H9 (cell line): ENCODE measurements at regions not wholly inside any gene's neighbourhood (a gene's known extent, or its start where the extent isn't known, plus 50 kb on each side); places are given as distances from the start of the nearest gene placed in this dataset.

Experiments used
- DNase-seq: peaks from one replicate; pipeline ENCODE4 v3.0.0-alpha.2; 2017
- H2AFZ ChIP-seq: one replicate; pipeline ENCODE4 v1.6.1; 2013; ENCODE audit warnings: mild to moderate bottlenecking, low read length, control low read depth, moderate library complexity
- H2AK5ac ChIP-seq: 2 replicates; pipeline ENCODE4 v1.6.1; 2013; ENCODE audit warnings: low read length, control low read depth, mixed read lengths; ENCODE audit not compliant: insufficient read length
- H2BK120ac ChIP-seq: one replicate; pipeline ENCODE4 v1.6.1; 2013; ENCODE audit warnings: low read depth, mild to moderate bottlenecking, low read length, control low read depth, inconsistent platforms; ENCODE audit not compliant: poor library complexity, severe bottlenecking
- H2BK12ac ChIP-seq: 2 replicates; pipeline ENCODE4 v1.6.1; 2013; ENCODE audit warnings: low read length, control low read depth, mixed read lengths, low read depth; ENCODE audit not compliant: insufficient read length
- H2BK15ac ChIP-seq: 2 replicates; pipeline ENCODE4 v1.6.1; 2013; ENCODE audit warnings: low read depth, low read length, control low read depth
- H2BK20ac ChIP-seq: one replicate; pipeline ENCODE4 v1.6.1; 2013; ENCODE audit warnings: low read depth, mild to moderate bottlenecking, low read length, control low read depth, inconsistent platforms; ENCODE audit not compliant: poor library complexity, severe bottlenecking
- H2BK5ac ChIP-seq: 2 replicates; pipeline ENCODE4 v1.6.1; 2013; ENCODE audit warnings: low read length, control low read depth, mixed read lengths; ENCODE audit not compliant: insufficient read length
- H3K14ac ChIP-seq: 2 replicates; pipeline ENCODE4 v1.6.1; 2013; ENCODE audit warnings: low read length, control low read depth; ENCODE audit not compliant: insufficient read depth
- H3K18ac ChIP-seq: 2 replicates; pipeline ENCODE4 v1.6.1; 2013; ENCODE audit warnings: low read depth, mild to moderate bottlenecking, mixed read lengths, low read length, control low read depth; ENCODE audit not compliant: insufficient read length
- H3K23ac ChIP-seq: 2 replicates; pipeline ENCODE4 v1.6.1; 2013; ENCODE audit warnings: low read length, control low read depth, mixed read lengths, low read depth; ENCODE audit not compliant: insufficient read length
- H3K23me2 ChIP-seq: 2 replicates; pipeline ENCODE4 v1.6.1; 2013; ENCODE audit warnings: low read depth, mild to moderate bottlenecking, mixed read lengths, low read length, control low read depth; ENCODE audit not compliant: insufficient read length, poor library complexity, severe bottlenecking
- H3K27ac ChIP-seq: 2 replicates; pipeline ENCODE4 v1.5.1; 2013; ENCODE audit warnings: low read length, control low read depth, mixed read lengths, low read depth; ENCODE audit not compliant: insufficient read length
- H3K27me3 ChIP-seq: 2 replicates; pipeline ENCODE4 v1.6.1; 2013; ENCODE audit warnings: low read length, control low read depth, inconsistent platforms; ENCODE audit not compliant: insufficient read depth
- H3K4ac ChIP-seq: 2 replicates; pipeline ENCODE4 v1.6.1; 2013; ENCODE audit warnings: low read depth, mild to moderate bottlenecking, control low read depth, inconsistent platforms, low read length, moderate library complexity
- H3K4me1 ChIP-seq: 2 replicates; pipeline ENCODE4 v1.6.1; 2013; ENCODE audit warnings: low read length, control low read depth, inconsistent platforms; ENCODE audit not compliant: insufficient read depth
- H3K4me2 ChIP-seq: 2 replicates; pipeline ENCODE4 v1.6.1; 2013; ENCODE audit warnings: low read length, control low read depth, mixed read lengths; ENCODE audit not compliant: insufficient read length, insufficient read depth
- H3K56ac ChIP-seq: 2 replicates; pipeline ENCODE4 v1.6.1; 2013; ENCODE audit warnings: low read depth, mild to moderate bottlenecking, mixed read lengths, low read length, control low read depth; ENCODE audit not compliant: insufficient read length
- H3K79me1 ChIP-seq: 2 replicates; pipeline ENCODE4 v1.6.1; 2013; ENCODE audit warnings: low read depth, mild to moderate bottlenecking, moderate library complexity, low read length, control low read depth, inconsistent platforms; ENCODE audit not compliant: insufficient read depth, poor library complexity, severe bottlenecking
- H3K79me2 ChIP-seq: 2 replicates; pipeline ENCODE4 v1.6.1; 2013; ENCODE audit warnings: low read length, control low read depth, inconsistent platforms; ENCODE audit not compliant: insufficient read depth
- H3K9ac ChIP-seq: 2 replicates; pipeline ENCODE4 v1.6.1; 2013; ENCODE audit warnings: low read length, control low read depth, mixed read lengths; ENCODE audit not compliant: insufficient read length; ENCODE audit errors: extremely low read depth
- H3K9me3 ChIP-seq: one replicate; pipeline ENCODE4 v1.6.1; 2013; ENCODE audit warnings: low read depth, low read length, inconsistent platforms; ENCODE audit not compliant: control insufficient read depth
- H3T11ph ChIP-seq: one replicate; pipeline ENCODE4 v1.6.1; 2013; ENCODE audit warnings: mild to moderate bottlenecking, low read length, control low read depth, inconsistent platforms
- H4K20me1 ChIP-seq: one replicate; pipeline ENCODE4 v1.6.1; 2013; ENCODE audit not compliant: control insufficient read depth, insufficient read length, insufficient read depth
- H4K5ac ChIP-seq: 2 replicates; pipeline ENCODE4 v1.6.1; 2013; ENCODE audit warnings: low read depth, mild to moderate bottlenecking, mixed read lengths, low read length, control low read depth; ENCODE audit not compliant: insufficient read length
- H4K8ac ChIP-seq: replicated peaks from 2 replicates; pipeline ENCODE4 v1.6.1; 2013; ENCODE audit warnings: low read length, control low read depth, mixed read lengths, low read depth; ENCODE audit not compliant: insufficient read length
- H4K91ac ChIP-seq: 2 replicates; pipeline ENCODE4 v1.6.1; 2013; ENCODE audit warnings: low read depth, mild to moderate bottlenecking, moderate library complexity, mixed read lengths, low read length, control low read depth; ENCODE audit not compliant: insufficient read length
- H3K27ac Mint-ChIP-seq, 3 experiments: 2 replicates in 2 of 3; 3 replicates in 1 of 3; pipeline ENCODE4 v1.8.0; 2020 to 2021; ENCODE audit warnings: mixed read lengths in 3 of 3, mild to moderate bottlenecking in 1 of 3, moderate library complexity in 1 of 3
- H3K27me3 Mint-ChIP-seq: 2 replicates; pipeline ENCODE4 v1.8.0; 2021; ENCODE audit warnings: low read depth, mild to moderate bottlenecking, moderate library complexity, mixed read lengths
- H3K36me3 Mint-ChIP-seq, 3 experiments: 2 replicates in 2 of 3; 3 replicates in 1 of 3; pipeline ENCODE4 v1.8.0; 2020 to 2021; ENCODE audit warnings: low read depth in 3 of 3, mixed read lengths in 3 of 3; ENCODE audit not compliant: insufficient read depth in 1 of 3
- H3K4me1 Mint-ChIP-seq, 2 experiments: 2 replicates each; pipeline ENCODE4 v1.8.0; 2020; ENCODE audit warnings: mixed read lengths in 2 of 2
- H3K4me3 Mint-ChIP-seq, 2 experiments: 2 replicates in 1 of 2; 3 replicates in 1 of 2; pipeline ENCODE4 v1.8.0; 2020 to 2021; ENCODE audit warnings: mild to moderate bottlenecking in 2 of 2, mixed read lengths in 2 of 2, moderate library complexity in 1 of 2
- H3K9me3 Mint-ChIP-seq, 2 experiments: 2 replicates in 1 of 2; 3 replicates in 1 of 2; pipeline ENCODE4 v1.8.0; 2020; ENCODE audit warnings: mild to moderate bottlenecking in 2 of 2, mixed read lengths in 2 of 2, moderate library complexity in 1 of 2
- WGBS: extraction: QIAGEN DNeasy Blood & Tissue Kit; methylation state at CpG from one replicate; pipeline ENCODE4 v1.1.7; 2013; ENCODE audit warnings: missing lambda C conversion rate, low lambda C conversion rate, mixed read lengths; ENCODE audit not compliant: insufficient read length; ENCODE audit errors: extremely low coverage; 5-methylcytosine and 5-hydroxymethylcytosine counted together
- TF ChIP-seq, protein P1 (sequence below): fragments of 200-600 bp; sonication (generic); conservative IDR thresholded peaks from 3 replicates; pipeline ENCODE4 v1.8.0; 2021; ENCODE audit warnings: antibody characterized with exemption, mild to moderate bottlenecking

DNA sequence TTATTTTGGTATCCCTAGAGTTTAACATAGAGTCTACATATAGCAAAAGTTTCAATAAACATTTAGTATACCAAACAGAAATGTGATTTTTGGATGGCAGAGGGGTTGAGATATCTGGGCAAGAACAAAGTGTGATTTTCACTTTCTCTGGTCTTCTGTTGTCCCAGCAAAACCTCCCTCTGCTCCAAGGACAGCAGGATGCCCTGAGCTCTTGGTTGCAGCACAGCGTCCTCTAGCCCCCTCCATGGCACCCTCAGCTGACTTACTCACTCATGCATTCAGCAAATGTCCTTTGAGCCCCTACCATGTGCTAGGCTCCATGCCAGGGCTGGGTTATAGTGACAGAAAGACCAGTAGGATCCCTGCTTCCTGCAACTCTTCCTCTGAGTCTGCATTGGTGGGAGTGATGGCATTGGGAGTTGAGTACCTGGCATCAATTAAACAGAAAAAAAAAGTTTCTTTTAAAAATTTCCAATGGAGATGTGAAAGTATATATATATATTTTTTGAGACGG, 104.8 kb upstream of the UBL3 start:
- H3K27me3 ChIP-seq, result no peaks in the 10 kb centered on the region
- no peak overlapping the region for H2AK5ac ChIP-seq
- Mint-ChIP-seq H3K27ac (no peak overlapping the region), H3K9me3 (no peaks in the 10 kb centered on the region; a peak in 1 of 5 replicates), H3K27me3 (0 out of 2 replicates have a peak, but pooled peaks cover 3% of the 10 kb centered on the region), H3K4me1 (peaks cover 42 to 50% of the 10 kb centered on the region in 2 experiments), H3K36me3 (no peaks in the 10 kb centered on the region; a peak in 1 of 7 replicates), H3K4me3 (no peak overlapping the region)
- no peak overlapping the region for H4K91ac ChIP-seq
- H3K4me1 ChIP-seq, result peaks cover 22% of the 10 kb centered on the region
- no peak for DNase-seq
- H2BK15ac ChIP-seq, result no peak overlapping the region
- no CpG with 5 or more reads among the region's 2 CpGs for WGBS
- H3K79me1 ChIP-seq, result no peaks in the 10 kb centered on the region
- no peaks in the 10 kb centered on the region for H3K79me2 ChIP-seq
- H2AFZ ChIP-seq, result no peak overlapping the region
- H3K23me2 ChIP-seq, result no peaks in the 10 kb centered on the region
- TF ChIP-seq, protein P1, sequence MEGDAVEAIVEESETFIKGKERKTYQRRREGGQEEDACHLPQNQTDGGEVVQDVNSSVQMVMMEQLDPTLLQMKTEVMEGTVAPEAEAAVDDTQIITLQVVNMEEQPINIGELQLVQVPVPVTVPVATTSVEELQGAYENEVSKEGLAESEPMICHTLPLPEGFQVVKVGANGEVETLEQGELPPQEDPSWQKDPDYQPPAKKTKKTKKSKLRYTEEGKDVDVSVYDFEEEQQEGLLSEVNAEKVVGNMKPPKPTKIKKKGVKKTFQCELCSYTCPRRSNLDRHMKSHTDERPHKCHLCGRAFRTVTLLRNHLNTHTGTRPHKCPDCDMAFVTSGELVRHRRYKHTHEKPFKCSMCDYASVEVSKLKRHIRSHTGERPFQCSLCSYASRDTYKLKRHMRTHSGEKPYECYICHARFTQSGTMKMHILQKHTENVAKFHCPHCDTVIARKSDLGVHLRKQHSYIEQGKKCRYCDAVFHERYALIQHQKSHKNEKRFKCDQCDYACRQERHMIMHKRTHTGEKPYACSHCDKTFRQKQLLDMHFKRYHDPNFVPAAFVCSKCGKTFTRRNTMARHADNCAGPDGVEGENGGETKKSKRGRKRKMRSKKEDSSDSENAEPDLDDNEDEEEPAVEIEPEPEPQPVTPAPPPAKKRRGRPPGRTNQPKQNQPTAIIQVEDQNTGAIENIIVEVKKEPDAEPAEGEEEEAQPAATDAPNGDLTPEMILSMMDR, result no peak
- H3K4ac ChIP-seq, result no peak overlapping the region
- no peak overlapping the region for H3K56ac ChIP-seq
- no peak overlapping the region for H3K18ac ChIP-seq
- H3T11ph ChIP-seq, result no peak overlapping the region
- no peak overlapping the region for H2BK12ac ChIP-seq
- no peak overlapping the region for H2BK20ac ChIP-seq
- no peak overlapping the region for H3K23ac ChIP-seq
- no peak overlapping the region for H2BK5ac ChIP-seq
- H3K9ac ChIP-seq, result no peak overlapping the region
- no peak overlapping the region for H3K27ac ChIP-seq
- no peak overlapping the region for H3K4me2 ChIP-seq
- no peak overlapping the region for H4K5ac ChIP-seq
- H4K20me1 ChIP-seq, result no peaks in the 10 kb centered on the region
- no peaks in the 10 kb centered on the region for H3K9me3 ChIP-seq
- H4K8ac ChIP-seq, result no peak overlapping the region
- H2BK120ac ChIP-seq, result no peak overlapping the region
- no peak overlapping the region for H3K14ac ChIP-seq
